DMS114 treated with DMSO at 0.1 percent for 48 hours (cell line): ENCODE measurements at regions not wholly inside any gene's neighbourhood (a gene's known extent, or its start where the extent isn't known, plus 50 kb on each side); places are given as distances from the start of the nearest gene placed in this dataset.
A peak's percentile ranks its signal among the peaks of the same experiment; 100 is the strongest.

Source experiments
- DNase-seq: peaks from one replicate; lab custom pipeline; 2025; ENCODE audit not compliant: unreplicated experiment; lab: John Stamatoyannopoulos, UW

GRCh38 chr13:111448504-111448903 is 128.1 kb downstream of the TEX29 start:
- DNase-seq, result no peak

DNA sequence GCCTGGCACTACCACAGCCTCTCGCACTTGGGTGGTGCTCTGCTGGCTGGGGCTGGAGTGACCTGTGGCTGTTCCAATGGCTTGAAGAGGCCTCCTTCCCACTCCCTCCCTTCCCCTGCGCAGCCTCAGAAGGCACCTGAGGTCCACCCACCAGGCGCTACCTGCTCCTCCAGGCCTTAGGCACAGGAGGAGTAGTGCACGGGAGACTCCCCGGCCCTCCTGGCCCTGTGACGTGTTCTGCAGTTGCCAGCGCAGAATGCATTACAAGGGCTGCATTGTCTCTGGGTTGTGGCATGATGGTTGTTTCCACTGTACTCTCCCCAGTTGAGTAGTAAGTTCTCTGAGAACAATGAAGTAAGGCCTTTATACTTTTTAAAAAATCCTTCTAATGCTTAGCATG is 128.6 kb downstream of the TEX29 start:
- DNase-seq, result no peak

DNA sequence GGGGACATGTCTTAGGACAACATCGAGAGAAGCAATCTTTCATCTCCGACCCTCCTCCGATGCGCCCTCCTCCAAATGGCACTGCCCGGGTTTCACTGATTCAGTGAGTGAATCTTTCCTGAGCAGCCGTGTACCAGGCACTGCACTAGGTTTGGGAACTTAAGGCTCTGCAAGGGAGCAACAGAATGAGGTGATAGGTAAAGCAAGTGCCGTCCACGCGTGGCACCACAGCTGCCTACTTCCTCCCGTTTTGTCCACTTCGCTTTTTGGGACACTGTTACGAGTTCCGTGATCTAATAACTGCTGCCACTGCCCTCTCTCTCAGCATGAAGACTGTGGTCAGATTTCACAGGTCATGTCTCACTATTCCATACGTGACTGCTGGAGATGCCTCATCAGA is 131.0 kb downstream of the TEX29 start:
- no peak for DNase-seq

DNA sequence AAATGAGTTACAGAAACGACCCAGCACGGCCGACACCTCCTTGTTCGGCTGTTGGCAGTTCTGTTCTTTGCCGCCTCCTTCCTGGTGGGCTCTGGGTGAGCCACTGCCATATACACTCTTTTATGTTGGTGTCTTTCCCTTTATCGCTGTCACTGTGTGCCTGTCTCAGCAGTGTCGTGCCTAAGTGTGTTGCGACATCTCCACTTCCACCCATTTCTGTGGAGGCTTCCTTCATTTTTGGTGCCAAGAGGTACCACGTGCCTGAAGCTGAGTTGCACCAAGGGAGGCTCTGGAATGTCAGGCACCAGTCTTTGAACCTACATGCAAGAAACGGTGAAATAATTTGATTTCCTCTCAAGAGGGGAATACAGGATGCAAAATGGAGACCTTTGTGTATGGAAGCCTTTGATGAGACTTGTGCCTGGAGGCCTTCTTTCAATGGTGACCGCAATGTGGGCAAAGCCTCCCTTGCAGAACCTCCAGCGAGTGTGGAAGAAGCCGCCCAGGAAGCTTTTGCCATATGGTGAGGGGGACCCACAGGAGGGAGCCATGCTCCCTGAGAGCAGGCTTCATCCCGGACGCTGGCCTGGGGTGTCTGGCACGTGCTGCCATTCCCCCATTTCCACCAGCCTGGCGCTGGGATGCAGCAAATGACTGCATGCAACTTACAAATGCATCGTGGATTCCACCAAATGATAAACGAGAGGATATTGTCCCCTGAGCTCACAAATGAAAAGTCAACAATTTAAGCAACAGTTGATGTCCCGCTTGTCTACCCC is 136.2 kb downstream of the TEX29 start:
- no peak for DNase-seq

DNA sequence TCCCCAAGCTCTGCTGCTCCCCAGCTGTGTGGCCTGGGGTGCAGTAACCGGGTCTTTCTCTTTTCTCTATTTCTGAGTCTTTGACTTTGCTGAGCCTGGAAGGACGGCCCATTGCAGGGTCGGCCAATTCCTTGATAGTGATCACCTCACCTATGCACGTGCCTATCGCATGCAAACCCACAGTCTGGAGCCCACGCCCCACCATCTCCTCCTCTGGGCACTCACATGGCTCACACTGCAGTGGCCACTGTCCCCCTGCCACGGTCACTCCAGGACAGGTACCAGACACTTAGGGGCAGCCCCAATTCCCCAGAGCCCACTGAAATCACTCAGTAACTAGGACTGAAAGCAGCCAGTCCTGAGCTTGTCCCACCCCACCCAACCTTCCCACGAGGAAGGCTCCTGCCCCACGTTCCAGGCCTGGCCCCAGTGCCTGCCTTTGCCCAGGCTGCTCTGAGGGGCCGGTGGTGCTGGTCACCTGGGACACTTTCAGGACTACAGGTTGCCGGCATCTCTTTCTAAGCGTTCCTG is 137.6 kb downstream of the TEX29 start:
- no peak for DNase-seq

GRCh38 chr13:111458739-111459138 is 138.3 kb downstream of the TEX29 start:
- DNase-seq, result no peak

DNA sequence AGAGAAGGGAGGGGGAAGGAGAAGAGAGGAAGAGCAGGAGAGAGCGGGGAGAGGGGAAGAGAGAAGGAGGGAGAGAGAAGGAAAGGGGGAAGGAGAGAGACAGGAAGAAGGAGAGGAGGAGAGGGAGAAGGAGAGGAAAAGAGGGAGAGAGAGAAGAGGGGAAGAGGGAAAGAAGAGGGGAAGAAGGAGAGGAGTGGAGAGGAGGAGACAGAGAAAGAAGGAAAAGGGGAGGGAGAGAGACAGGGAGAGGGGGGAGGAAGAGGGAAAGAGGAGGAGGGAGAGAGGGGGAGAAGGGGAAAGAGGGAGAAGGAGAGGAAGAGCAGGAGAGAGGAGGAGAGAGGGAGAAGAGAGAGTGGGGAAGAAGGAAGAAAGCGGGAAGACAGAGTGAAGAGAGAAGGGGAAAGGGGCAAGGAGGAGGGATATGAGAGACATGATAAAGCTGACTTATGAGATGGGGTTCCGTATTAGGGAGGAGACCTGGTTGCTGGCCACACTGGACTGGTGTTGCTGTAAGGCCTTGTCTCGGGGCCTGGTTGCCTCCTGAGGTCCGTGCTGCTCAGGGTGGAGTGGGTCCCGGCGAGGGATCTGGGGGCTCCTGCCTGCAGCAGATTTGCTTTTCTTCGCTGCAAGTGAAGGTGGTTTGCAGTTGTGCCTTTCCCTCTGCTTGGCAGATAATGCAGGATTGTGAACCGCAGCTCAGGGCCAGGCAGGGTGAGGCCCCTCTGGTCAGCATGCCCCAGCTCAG is 139.5 kb downstream of the TEX29 start:
- DNase-seq, result no peak

- peak; percentile 6 for DNase-seq
These were observed 140.4 kb downstream of the TEX29 start for GRCh38 chr13:111460548-111461444.

GRCh38 chr13:111461445-111462149 is 141.2 kb downstream of the TEX29 start:
- DNase-seq, result no peak

DNA sequence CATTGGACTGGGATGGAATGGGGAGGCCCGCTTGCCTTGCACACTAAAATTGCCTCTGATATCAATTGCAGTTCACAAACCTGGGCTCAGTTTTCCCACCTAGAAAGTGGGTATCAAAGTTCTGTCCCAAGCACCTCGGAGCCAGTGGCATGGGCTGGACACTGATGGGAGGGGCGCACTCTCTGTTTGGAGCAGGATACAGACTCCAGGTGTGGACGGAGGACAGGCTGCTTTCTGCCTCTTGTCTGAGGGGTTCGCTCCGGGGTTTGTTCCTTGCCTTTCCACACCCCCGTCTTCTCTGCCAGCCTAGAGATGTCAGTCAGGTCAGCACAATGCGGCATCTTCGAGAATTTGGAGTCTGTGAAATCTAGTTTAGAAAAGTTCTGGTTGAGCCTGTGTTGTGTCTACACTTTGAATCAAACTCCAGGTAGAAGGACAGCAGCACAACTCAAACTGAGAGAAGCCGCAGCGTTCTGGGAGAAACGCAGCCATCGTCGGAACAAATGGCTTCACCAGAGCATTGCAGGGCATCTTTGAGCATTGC is 141.9 kb downstream of the TEX29 start:
- no peak for DNase-seq

DNA sequence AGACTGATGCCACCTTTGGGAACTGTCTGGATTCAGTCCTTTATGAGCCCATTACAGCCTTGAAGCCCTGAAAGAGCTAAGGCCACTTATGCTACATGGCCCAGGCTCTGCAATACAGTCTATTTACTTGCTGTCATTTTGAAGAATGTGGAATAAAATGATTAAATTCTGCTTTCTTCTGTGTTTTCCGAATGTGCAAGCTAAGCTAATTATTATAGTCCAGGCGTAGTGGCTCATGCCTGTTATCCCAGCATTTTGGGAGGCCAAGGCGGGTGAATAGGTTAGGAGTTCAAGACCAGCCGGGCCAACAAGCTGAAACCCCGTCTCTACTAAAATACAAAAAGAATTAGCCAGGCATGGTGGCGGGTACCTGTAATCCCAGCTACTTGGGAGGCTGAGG is 142.5 kb downstream of the TEX29 start:
- DNase-seq, result no peak

DNA sequence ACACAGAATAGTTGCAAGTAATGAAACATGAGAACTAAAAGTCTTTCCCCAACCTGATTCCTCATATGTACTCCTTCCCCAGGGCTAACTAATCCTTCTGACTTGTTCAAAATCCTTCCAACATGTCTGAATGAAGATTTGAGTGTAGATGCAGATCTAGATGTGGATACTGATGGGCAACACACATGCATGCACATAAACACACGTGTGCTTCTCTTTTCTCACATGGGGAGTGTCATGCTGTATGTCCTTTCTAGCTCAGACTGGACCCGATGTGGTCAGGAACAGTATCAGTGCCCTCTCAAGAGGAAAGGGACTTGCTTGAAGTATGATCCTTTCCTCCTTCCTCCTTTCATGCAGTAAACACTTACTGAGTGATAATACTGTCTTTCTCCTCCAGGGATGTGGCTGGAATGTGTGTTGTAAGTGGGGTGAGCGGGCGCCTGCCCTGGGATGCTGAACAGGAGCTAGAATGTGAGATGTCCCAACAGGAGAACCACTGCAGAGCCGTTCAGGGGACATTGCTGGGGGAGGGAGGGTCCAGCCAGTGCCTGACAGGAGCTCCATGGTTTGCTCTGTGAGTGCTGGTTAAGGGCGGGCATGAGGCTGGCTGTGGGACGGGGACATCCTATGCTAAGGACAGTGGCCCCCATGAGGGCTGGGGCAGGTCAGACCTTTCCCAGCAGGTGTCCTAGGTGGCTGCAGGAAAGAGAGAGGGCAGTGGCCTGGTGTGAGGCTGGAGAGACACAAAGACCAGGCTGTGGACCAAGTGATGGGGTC is 146.9 kb downstream of the TEX29 start:
- DNase-seq, result no peak

DNA sequence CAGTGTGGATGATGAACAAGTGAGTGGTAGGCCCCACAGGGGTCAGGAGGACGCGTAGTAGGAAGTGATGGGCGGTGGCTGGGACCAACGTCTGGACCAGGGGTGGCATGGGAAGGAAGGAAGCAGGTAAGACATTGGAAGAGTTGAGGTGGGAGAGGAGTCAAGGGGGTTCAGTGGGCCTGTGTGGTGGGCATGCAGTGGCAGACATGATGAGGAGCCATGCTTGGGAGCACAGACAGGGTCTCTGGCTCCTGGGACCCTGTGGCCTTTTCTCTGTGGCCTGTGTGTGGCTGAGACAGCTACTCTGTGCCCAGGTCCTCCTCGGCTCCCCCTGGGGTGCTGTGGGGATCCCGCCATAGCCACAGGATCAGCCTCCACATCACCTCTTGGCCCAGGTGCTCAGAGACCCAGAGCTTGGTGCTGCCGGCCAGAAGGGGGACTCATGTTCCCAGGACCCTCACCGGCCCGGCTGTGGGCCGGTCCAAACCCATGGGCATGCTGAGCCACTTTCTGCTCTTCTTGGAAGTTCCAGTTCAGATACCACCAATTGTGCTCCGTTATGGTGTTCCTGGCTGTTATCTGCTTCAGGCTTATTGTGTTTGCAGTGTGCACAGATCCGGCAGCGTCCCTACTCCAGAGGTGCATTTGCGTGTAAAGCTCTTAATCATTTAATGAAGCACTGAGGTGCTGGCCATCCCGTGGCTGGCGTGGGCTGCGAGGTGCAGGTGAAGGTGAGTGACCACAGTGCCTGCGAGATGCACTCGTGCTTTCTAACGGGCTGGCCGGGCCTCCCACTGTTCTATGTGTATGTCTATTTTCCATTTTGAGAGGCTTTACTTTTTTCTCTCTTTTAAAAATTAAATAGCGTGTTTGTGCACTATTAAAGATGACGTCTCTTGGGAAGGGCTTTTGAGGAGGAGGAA is 147.9 kb downstream of the TEX29 start:
- DNase-seq, result no peak

DNA sequence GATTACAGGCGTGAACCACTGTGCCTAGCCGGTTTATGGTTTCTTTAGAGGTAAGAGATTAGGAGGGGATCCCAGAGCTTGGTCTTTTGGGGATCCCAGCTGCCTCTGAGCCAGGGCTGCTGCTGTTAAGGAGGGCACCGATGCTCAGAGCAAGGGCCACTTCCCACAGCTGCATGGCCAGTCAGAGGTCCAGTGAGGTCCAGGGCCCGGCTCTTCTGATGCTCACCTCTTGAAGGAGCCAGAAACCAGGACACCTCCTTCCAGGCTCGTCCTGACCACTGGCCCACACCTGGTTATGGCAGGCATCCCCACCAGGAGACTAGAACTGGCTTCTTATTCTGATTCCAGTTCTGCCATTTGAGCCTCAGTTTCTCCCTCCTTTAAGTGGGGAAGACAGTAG is 149.0 kb downstream of the TEX29 start:
- no peak for DNase-seq

DNA sequence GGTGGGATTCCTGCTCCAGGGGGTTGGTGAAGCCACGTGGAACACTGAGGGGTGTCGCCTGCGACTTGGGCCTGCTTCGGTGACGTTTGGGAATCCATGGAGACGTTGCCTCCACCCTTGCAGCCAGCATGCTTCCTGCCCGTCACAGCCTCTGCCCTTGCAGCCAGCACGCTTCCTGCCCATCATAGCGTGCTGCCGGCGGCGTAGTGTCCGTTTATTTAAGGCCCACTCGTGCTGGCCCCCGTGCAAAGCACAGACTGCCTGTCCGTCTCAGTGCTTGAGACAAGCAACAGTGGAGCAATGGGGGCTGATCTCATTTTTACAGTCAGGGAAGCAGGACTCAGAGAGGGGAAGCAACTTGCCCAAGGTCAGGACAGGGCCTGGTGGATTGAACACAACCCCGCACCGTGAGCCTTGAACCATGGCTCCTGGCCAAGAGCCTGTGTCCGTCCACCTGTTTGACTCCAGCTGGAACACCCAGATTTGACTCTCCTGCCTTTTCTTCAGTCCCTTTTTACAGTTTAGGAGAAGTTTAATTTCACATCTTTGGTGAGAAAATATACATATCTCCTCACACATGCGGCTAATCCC is 149.6 kb downstream of the TEX29 start:
- no peak for DNase-seq

GRCh38 chr13:111470933-111471332 is 150.5 kb downstream of the TEX29 start:
- no peak for DNase-seq

DNA sequence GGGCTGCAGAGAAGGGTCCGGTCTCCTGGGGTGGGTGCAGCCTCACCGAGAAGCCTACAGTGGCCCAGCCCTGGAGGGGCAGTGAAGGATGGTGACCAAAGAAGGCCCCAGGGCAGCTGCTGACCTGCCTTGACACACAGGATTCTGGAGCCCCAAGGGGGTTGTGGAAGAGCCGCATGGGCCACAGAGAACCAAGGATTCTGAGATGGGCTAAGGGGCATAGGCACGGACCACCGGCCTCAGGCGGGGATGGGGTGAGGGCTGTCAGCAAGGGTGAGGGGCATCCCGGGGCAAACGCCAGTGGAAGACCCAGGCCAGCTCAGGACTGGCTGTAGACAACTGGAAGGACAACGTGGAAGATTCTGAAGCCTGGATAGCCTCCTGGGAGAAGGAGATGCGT is 151.6 kb downstream of the TEX29 start:
- no peak for DNase-seq
